Astrocyte (in vitro differentiated cells and primary cell): ENCODE measurements at regions not wholly inside any gene's neighbourhood (a gene's known extent, or its start where the extent isn't known, plus 50 kb on each side); places are given as distances from the start of the nearest gene placed in this dataset.
A peak's percentile ranks its signal among the peaks of the same experiment; 100 is the strongest.

ENCODE experiments used
- DNase-seq: peaks from one replicate; pipeline ENCODE4 v3.0.0-alpha.2; 2010; ENCODE audit warnings: low read depth
- FAIRE-seq: peaks from 2 replicates; lab custom pipeline; 2011; peaks lifted over from hg19 to GRCh38; lab: Jason Lieb, UNC
- H2AFZ ChIP-seq: 2 replicates; pipeline ENCODE4 v1.6.0; 2012; ENCODE audit warnings: low read depth, low read length, inconsistent platforms
- H3K27ac ChIP-seq: 2 replicates; pipeline ENCODE4 v1.5.1; 2011; ENCODE audit warnings: low read depth, low read length, inconsistent platforms
- H3K27me3 ChIP-seq: 2 replicates; pipeline ENCODE4 v1.6.0; 2011; ENCODE audit warnings: low read length, inconsistent platforms; ENCODE audit not compliant: insufficient read depth
- H3K36me3 ChIP-seq: 2 replicates; pipeline ENCODE4 v1.5.1; 2011; ENCODE audit warnings: low read length, inconsistent platforms; ENCODE audit not compliant: insufficient read depth
- H3K4me1 ChIP-seq: 2 replicates; pipeline ENCODE4 v1.5.1; 2011; ENCODE audit warnings: low read length, inconsistent platforms; ENCODE audit not compliant: insufficient read depth
- H3K4me2 ChIP-seq: 2 replicates; pipeline ENCODE4 v1.6.0; 2012; ENCODE audit warnings: low read length, inconsistent platforms
- H3K4me3 ChIP-seq: 2 replicates; pipeline ENCODE4 v1.5.1; 2011; ENCODE audit warnings: low read depth, mild to moderate bottlenecking, low read length, inconsistent platforms; ENCODE audit not compliant: insufficient read depth
- H3K79me2 ChIP-seq: 2 replicates; pipeline ENCODE4 v1.6.0; 2012; ENCODE audit warnings: mild to moderate bottlenecking, low read length, inconsistent platforms; ENCODE audit not compliant: insufficient read depth
- H3K9ac ChIP-seq: 2 replicates; pipeline ENCODE4 v1.6.0; 2012; ENCODE audit warnings: mild to moderate bottlenecking, low read length, inconsistent platforms
- H3K9me3 ChIP-seq: 2 replicates; pipeline ENCODE4 v1.5.1; 2012; ENCODE audit warnings: low read depth, mild to moderate bottlenecking, low read length, inconsistent platforms; ENCODE audit not compliant: insufficient read depth
- H4K20me1 ChIP-seq: 2 replicates; pipeline ENCODE4 v1.6.0; 2012; ENCODE audit warnings: low read length, inconsistent platforms; ENCODE audit not compliant: insufficient read depth
- H3K27ac Mint-ChIP-seq: one replicate; pipeline ENCODE4 v1.8.0; 2021; ENCODE audit warnings: mild to moderate bottlenecking, mixed read lengths; ENCODE audit not compliant: unreplicated experiment
- H3K27me3 Mint-ChIP-seq: one replicate; pipeline ENCODE4 v1.8.0; 2021; ENCODE audit warnings: low read depth, mixed read lengths; ENCODE audit not compliant: unreplicated experiment
- H3K36me3 Mint-ChIP-seq: one replicate; pipeline ENCODE4 v1.8.0; 2021; ENCODE audit warnings: low read depth, mixed read lengths; ENCODE audit not compliant: unreplicated experiment
- H3K4me1 Mint-ChIP-seq: one replicate; pipeline ENCODE4 v1.8.0; 2021; ENCODE audit warnings: low read depth, mixed read lengths; ENCODE audit not compliant: unreplicated experiment
- H3K4me3 Mint-ChIP-seq: one replicate; pipeline ENCODE4 v1.8.0; 2021; ENCODE audit warnings: mild to moderate bottlenecking, moderate library complexity, mixed read lengths; ENCODE audit not compliant: unreplicated experiment
- H3K9me3 Mint-ChIP-seq: one replicate; pipeline ENCODE4 v1.8.0; 2021; ENCODE audit warnings: mild to moderate bottlenecking, mixed read lengths; ENCODE audit not compliant: unreplicated experiment
- CTCF ChIP-seq: IDR thresholded peaks from 2 replicates; pipeline ENCODE4 v1.5.1; 2011; ENCODE audit warnings: low read depth, mild to moderate bottlenecking, inconsistent platforms, low read length, moderate library complexity; ENCODE audit not compliant: insufficient read depth
- EZH2 ChIP-seq: IDR thresholded peaks from 2 replicates; pipeline ENCODE4 v1.6.1; 2012; ENCODE audit warnings: mild to moderate bottlenecking, low read length, inconsistent platforms; ENCODE audit not compliant: insufficient read depth

- no peak for TF ChIP-seq EZH2
- no peak for TF ChIP-seq CTCF
- H3K4me1 Mint-ChIP-seq, result no peaks in the 10 kb centered on the region
These were observed 184.1 kb downstream of the MID1IP1 start for GRCh38 chrX:38985375-38985774.

GRCh38 chrX:38985945-38986344 lies 184.7 kb downstream of the MID1IP1 start:
- DNase-seq (no peak), FAIRE-seq (peak; percentile 100)
- H3K4me3 Mint-ChIP-seq, result no peak overlapping the region
- no peaks in the 10 kb centered on the region for H3K9me3 ChIP-seq
- H3K27ac ChIP-seq, result no peak overlapping the region
- H3K27me3 ChIP-seq, result no peaks in the 10 kb centered on the region
- peaks cover 4% of the 10 kb centered on the region for H3K27me3 Mint-ChIP-seq
- no peak overlapping the region for H2AFZ ChIP-seq
- no peak overlapping the region for H3K4me3 ChIP-seq
- no peaks in the 10 kb centered on the region for H4K20me1 ChIP-seq
- no peaks in the 10 kb centered on the region for H3K4me1 ChIP-seq
- TF ChIP-seq CTCF (no peak), EZH2 (no peak)
- no peaks in the 10 kb centered on the region for H3K79me2 ChIP-seq
- no peaks in the 10 kb centered on the region for H3K36me3 ChIP-seq
- no peaks in the 10 kb centered on the region for H3K36me3 Mint-ChIP-seq
- H3K9me3 Mint-ChIP-seq, result no peaks in the 10 kb centered on the region
- H3K27ac Mint-ChIP-seq, result no peak overlapping the region
- no peak overlapping the region for H3K9ac ChIP-seq
- H3K4me1 Mint-ChIP-seq, result no peaks in the 10 kb centered on the region
- H3K4me2 ChIP-seq, result no peak overlapping the region

More at GRCh38 chrX:38985375-38985774, 184.1 kb downstream of the MID1IP1 start:
- H4K20me1 ChIP-seq, result no peaks in the 10 kb centered on the region
- Mint-ChIP-seq H3K27me3 (peaks cover 4% of the 10 kb centered on the region), H3K27ac (no peak overlapping the region), H3K4me3 (no peak overlapping the region), H3K9me3 (no peaks in the 10 kb centered on the region), H3K36me3 (no peaks in the 10 kb centered on the region)
- H3K9me3 ChIP-seq, result no peaks in the 10 kb centered on the region
- no peak overlapping the region for H3K27ac ChIP-seq
- FAIRE-seq, result peak; percentile 50
- no peaks in the 10 kb centered on the region for H3K79me2 ChIP-seq
- H3K4me2 ChIP-seq, result no peak overlapping the region
- no peak for DNase-seq
- no peak overlapping the region for H2AFZ ChIP-seq
- H3K36me3 ChIP-seq, result no peaks in the 10 kb centered on the region
- no peak overlapping the region for H3K9ac ChIP-seq
- no peak overlapping the region for H3K4me3 ChIP-seq
- no peaks in the 10 kb centered on the region for H3K4me1 ChIP-seq
- H3K27me3 ChIP-seq, result no peaks in the 10 kb centered on the region

- DNase-seq (no peak), FAIRE-seq (no peak)
- H3K27me3 ChIP-seq, result no peaks in the 10 kb centered on the region
- Mint-ChIP-seq H3K27ac (no peak overlapping the region), H3K36me3 (no peaks in the 10 kb centered on the region), H3K4me3 (no peak overlapping the region), H3K27me3 (peaks cover 2% of the 10 kb centered on the region), H3K9me3 (no peaks in the 10 kb centered on the region), H3K4me1 (no peaks in the 10 kb centered on the region)
- no peaks in the 10 kb centered on the region for H3K9me3 ChIP-seq
- H3K79me2 ChIP-seq, result no peaks in the 10 kb centered on the region
- TF ChIP-seq EZH2 (no peak), CTCF (no peak)
- no peaks in the 10 kb centered on the region for H3K4me1 ChIP-seq
- no peak overlapping the region for H3K4me3 ChIP-seq
- no peak overlapping the region for H3K9ac ChIP-seq
- H4K20me1 ChIP-seq, result no peaks in the 10 kb centered on the region
- H3K27ac ChIP-seq, result no peak overlapping the region
- no peak overlapping the region for H2AFZ ChIP-seq
- no peaks in the 10 kb centered on the region for H3K36me3 ChIP-seq
- no peak overlapping the region for H3K4me2 ChIP-seq
These were observed 185.3 kb downstream of the MID1IP1 start for GRCh38 chrX:38986586-38986985.
